Stimulated activated CD8-positive, alpha-beta memory T cell treated with anti-CD3 and anti-CD28 coated beads, Interleukin-12 subunit alpha, Interleukin-12 subunit beta, amount 100 ng/mL, for 4 hours (primary cell): ENCODE measurements at regions not wholly inside any gene's neighbourhood (a gene's known extent, or its start where the extent isn't known, plus 50 kb on each side); places are given as distances from the start of the nearest gene placed in this dataset.
"Not testable (repeated sequence)": the region's sequence is repeated elsewhere in the genome, so short reads cannot be mapped to it uniquely, and the experiment has no call there.

ENCODE experiments used
- DNase-seq: peaks from one replicate; pipeline ENCODE4 v3.0.0-alpha.2; 2020; ENCODE audit warnings: low read depth

- no peak for DNase-seq
These were observed 86.2 kb downstream of the PSAT1 start for GRCh38 chr9:78383130-78383529.

GRCh38 chr9:78386348-78386747, 89.4 kb downstream of the PSAT1 start:
- no peak for DNase-seq

- DNase-seq, result no peak
These were observed 89.8 kb downstream of the PSAT1 start for GRCh38 chr9:78386773-78387172.

- DNase-seq, result no peak
These were observed 96.4 kb downstream of the PSAT1 start for GRCh38 chr9:78393340-78393739.

GRCh38 chr9:78393932-78394331, 97.0 kb downstream of the PSAT1 start:
- DNase-seq, result no peak

- DNase-seq, result no peak
These were observed 99.2 kb downstream of the PSAT1 start for GRCh38 chr9:78396087-78396486.

GRCh38 chr9:78397045-78397444, 100.1 kb downstream of the PSAT1 start:
- no peak for DNase-seq

- DNase-seq, result no peak
These were observed 100.5 kb downstream of the PSAT1 start for GRCh38 chr9:78397454-78397853.

- DNase-seq, result no peak
These were observed 102.2 kb downstream of the PSAT1 start for GRCh38 chr9:78399153-78399552.

- no peak for DNase-seq
These were observed 103.6 kb downstream of the PSAT1 start for GRCh38 chr9:78400496-78400895.

- DNase-seq, result no peak
These were observed 108.5 kb downstream of the PSAT1 start for GRCh38 chr9:78405461-78405860.

- no peak for DNase-seq
These were observed 109.2 kb downstream of the PSAT1 start for GRCh38 chr9:78406146-78406545.

GRCh38 chr9:78406933-78407332, 110.0 kb downstream of the PSAT1 start:
- no peak for DNase-seq

GRCh38 chr9:78407636-78408312, 110.8 kb downstream of the PSAT1 start:
- no peak for DNase-seq

- DNase-seq, result no peak
These were observed 111.5 kb downstream of the PSAT1 start for GRCh38 chr9:78408388-78408787.

- DNase-seq, result not testable (repeated sequence)
These were observed 113.1 kb downstream of the PSAT1 start for GRCh38 chr9:78409928-78410510.

GRCh38 chr9:78422309-78422708, 125.4 kb downstream of the PSAT1 start:
- no peak for DNase-seq

GRCh38 chr9:78424299-78424698, 127.4 kb downstream of the PSAT1 start:
- DNase-seq, result no peak

- DNase-seq, result no peak
These were observed 131.7 kb downstream of the PSAT1 start for GRCh38 chr9:78428640-78429039.

- no peak for DNase-seq
These were observed 133.5 kb downstream of the PSAT1 start for GRCh38 chr9:78430387-78430786.

GRCh38 chr9:78431039-78431438, 134.1 kb downstream of the PSAT1 start:
- DNase-seq, result not testable (repeated sequence)

GRCh38 chr9:78436873-78437272, 139.9 kb downstream of the PSAT1 start:
- DNase-seq, result no peak

GRCh38 chr9:78437296-78437695, 140.4 kb downstream of the PSAT1 start:
- no peak for DNase-seq

- no peak for DNase-seq
These were observed 140.9 kb downstream of the PSAT1 start for GRCh38 chr9:78437806-78438205.
